ENCODE measurements at regions not wholly inside any gene's neighbourhood (a gene's known extent, or its start where the extent isn't known, plus 50 kb on each side); places are given as distances from the start of the nearest gene placed in this dataset.

GRCh38 chr4:27173280-27173679, 312.6 kb downstream of the STIM2 start:
- H3K36me3 Mint-ChIP-seq (ENCODE audit: low read depth), result no peaks in the 10 kb centered on the region
- intact Hi-C loops (cut with micrococcal nuclease), result no loop called here

GRCh38 chr4:27176400-27176799, 315.8 kb downstream of the STIM2 start:
- no peak for DNase-seq (ENCODE audit: low spot score)
- Mint-ChIP-seq H3K36me3 (ENCODE audit: low read depth) (no peaks in the 10 kb centered on the region), H3K4me3 (no peak overlapping the region), H3K4me1 (ENCODE audit: low read depth) (no peaks in the 10 kb centered on the region), H3K27me3 (ENCODE audit: insufficient read depth) (no peaks in the 10 kb centered on the region), H3K27ac (no peak overlapping the region), H3K9me3 (peaks cover 4% of the 10 kb centered on the region)
- intact Hi-C loops (cut with micrococcal nuclease), result no loop called here

More at GRCh38 chr4:27173280-27173679, 312.6 kb downstream of the STIM2 start:
- Mint-ChIP-seq H3K4me1 (ENCODE audit: low read depth) (no peaks in the 10 kb centered on the region), H3K4me3 (no peak overlapping the region), H3K27me3 (ENCODE audit: insufficient read depth) (no peaks in the 10 kb centered on the region), H3K27ac (no peak overlapping the region), H3K9me3 (peaks cover 4% of the 10 kb centered on the region)
- no peak for DNase-seq (ENCODE audit: low spot score)

GRCh38 chr4:27176881-27177280, 316.2 kb downstream of the STIM2 start:
- DNase-seq (ENCODE audit: low spot score), result no peak
- Mint-ChIP-seq H3K27me3 (ENCODE audit: insufficient read depth) (no peaks in the 10 kb centered on the region), H3K36me3 (ENCODE audit: low read depth) (no peaks in the 10 kb centered on the region), H3K27ac (no peak overlapping the region), H3K4me1 (ENCODE audit: low read depth) (no peaks in the 10 kb centered on the region), H3K9me3 (peaks cover 4% of the 10 kb centered on the region), H3K4me3 (no peak overlapping the region)
- intact Hi-C loops (cut with micrococcal nuclease), result no loop called here

- H3K36me3 Mint-ChIP-seq (ENCODE audit: low read depth), result no peaks in the 10 kb centered on the region
- H3K4me3 Mint-ChIP-seq, result no peak overlapping the region
- H3K4me1 Mint-ChIP-seq (ENCODE audit: low read depth), result no peaks in the 10 kb centered on the region
- peaks cover 4% of the 10 kb centered on the region for H3K9me3 Mint-ChIP-seq
- no peak for DNase-seq (ENCODE audit: low spot score)
- H3K27ac Mint-ChIP-seq, result no peak overlapping the region
- H3K27me3 Mint-ChIP-seq (ENCODE audit: insufficient read depth), result no peaks in the 10 kb centered on the region
- intact Hi-C loops (cut with micrococcal nuclease), result no loop called here
Measured at GRCh38 chr4:27178061-27178460, 317.4 kb downstream of the STIM2 start.

GRCh38 chr4:27181693-27182092, 321.1 kb downstream of the STIM2 start:
- Mint-ChIP-seq H3K27me3 (ENCODE audit: insufficient read depth) (no peaks in the 10 kb centered on the region), H3K9me3 (no peaks in the 10 kb centered on the region), H3K4me1 (ENCODE audit: low read depth) (no peaks in the 10 kb centered on the region), H3K27ac (no peak overlapping the region), H3K36me3 (ENCODE audit: low read depth) (no peaks in the 10 kb centered on the region), H3K4me3 (no peak overlapping the region)
- DNase-seq (ENCODE audit: low spot score), result no peak
- intact Hi-C loops (cut with micrococcal nuclease), result no loop called here

- H3K9me3 Mint-ChIP-seq, result no peaks in the 10 kb centered on the region
- H3K4me3 Mint-ChIP-seq, result no peak overlapping the region
- intact Hi-C loops (cut with micrococcal nuclease), result no loop called here
- H3K4me1 Mint-ChIP-seq (ENCODE audit: low read depth), result no peaks in the 10 kb centered on the region
- no peaks in the 10 kb centered on the region for H3K27me3 Mint-ChIP-seq (ENCODE audit: insufficient read depth)
- no peak overlapping the region for H3K27ac Mint-ChIP-seq
- H3K36me3 Mint-ChIP-seq (ENCODE audit: low read depth), result no peaks in the 10 kb centered on the region
- no peak for DNase-seq (ENCODE audit: low spot score)
Measured at GRCh38 chr4:27182211-27182610, 321.6 kb downstream of the STIM2 start.

- H3K4me3 Mint-ChIP-seq, result no peak overlapping the region
- no peak for DNase-seq (ENCODE audit: low spot score)
- H3K36me3 Mint-ChIP-seq (ENCODE audit: low read depth), result no peaks in the 10 kb centered on the region
- no peaks in the 10 kb centered on the region for H3K27me3 Mint-ChIP-seq (ENCODE audit: insufficient read depth)
- H3K9me3 Mint-ChIP-seq, result no peaks in the 10 kb centered on the region
- H3K4me1 Mint-ChIP-seq (ENCODE audit: low read depth), result no peaks in the 10 kb centered on the region
- no peak overlapping the region for H3K27ac Mint-ChIP-seq
- intact Hi-C loops (cut with micrococcal nuclease), result no loop called here
Measured at GRCh38 chr4:27184508-27185155, 324.0 kb downstream of the STIM2 start.

- no peak overlapping the region for H3K4me3 Mint-ChIP-seq
- H3K27me3 Mint-ChIP-seq (ENCODE audit: insufficient read depth), result no peaks in the 10 kb centered on the region
- no peaks in the 10 kb centered on the region for H3K9me3 Mint-ChIP-seq
- H3K4me1 Mint-ChIP-seq (ENCODE audit: low read depth), result no peaks in the 10 kb centered on the region
- H3K36me3 Mint-ChIP-seq (ENCODE audit: low read depth), result no peaks in the 10 kb centered on the region
- intact Hi-C loops (cut with micrococcal nuclease), result no loop called here
- no peak for DNase-seq (ENCODE audit: low spot score)
- no peak overlapping the region for H3K27ac Mint-ChIP-seq
Measured at GRCh38 chr4:27186710-27187109, 326.1 kb downstream of the STIM2 start.

- Mint-ChIP-seq H3K27ac (no peak overlapping the region), H3K36me3 (ENCODE audit: low read depth) (no peaks in the 10 kb centered on the region), H3K9me3 (no peaks in the 10 kb centered on the region), H3K27me3 (ENCODE audit: insufficient read depth) (no peaks in the 10 kb centered on the region), H3K4me3 (no peak overlapping the region), H3K4me1 (ENCODE audit: low read depth) (no peaks in the 10 kb centered on the region)
- no peak for DNase-seq (ENCODE audit: low spot score)
- intact Hi-C loops (cut with micrococcal nuclease), result no loop called here
Measured at GRCh38 chr4:27187786-27188185, 327.1 kb downstream of the STIM2 start.

- Mint-ChIP-seq H3K9me3 (no peaks in the 10 kb centered on the region), H3K27ac (no peak overlapping the region), H3K4me3 (no peak overlapping the region), H3K27me3 (ENCODE audit: insufficient read depth) (no peaks in the 10 kb centered on the region), H3K4me1 (ENCODE audit: low read depth) (no peaks in the 10 kb centered on the region), H3K36me3 (ENCODE audit: low read depth) (no peaks in the 10 kb centered on the region)
- DNase-seq (ENCODE audit: low spot score), result no peak
- intact Hi-C loops (cut with micrococcal nuclease), result no loop called here
Measured at GRCh38 chr4:27189683-27190082, 329.0 kb downstream of the STIM2 start.

- Mint-ChIP-seq H3K27ac (no peak overlapping the region), H3K36me3 (ENCODE audit: low read depth) (no peaks in the 10 kb centered on the region), H3K4me1 (ENCODE audit: low read depth) (no peaks in the 10 kb centered on the region), H3K9me3 (no peaks in the 10 kb centered on the region), H3K27me3 (ENCODE audit: insufficient read depth) (no peaks in the 10 kb centered on the region), H3K4me3 (no peak overlapping the region)
- no peak for DNase-seq (ENCODE audit: low spot score)
- intact Hi-C loops (cut with micrococcal nuclease), result no loop called here
Measured at GRCh38 chr4:27191592-27191991, 331.0 kb downstream of the STIM2 start.

GRCh38 chr4:27194599-27195176, 334.0 kb downstream of the STIM2 start:
- no peak overlapping the region for H3K4me3 Mint-ChIP-seq
- H3K27ac Mint-ChIP-seq, result no peak overlapping the region
- H3K4me1 Mint-ChIP-seq (ENCODE audit: low read depth), result no peaks in the 10 kb centered on the region
- intact Hi-C loops (cut with micrococcal nuclease), result no loop called here
- no peaks in the 10 kb centered on the region for H3K27me3 Mint-ChIP-seq (ENCODE audit: insufficient read depth)
- DNase-seq (ENCODE audit: low spot score), result no peak
- H3K36me3 Mint-ChIP-seq (ENCODE audit: low read depth), result no peaks in the 10 kb centered on the region
- H3K9me3 Mint-ChIP-seq, result no peaks in the 10 kb centered on the region

GRCh38 chr4:27198246-27198645, 337.6 kb downstream of the STIM2 start:
- no peaks in the 10 kb centered on the region for H3K9me3 Mint-ChIP-seq
- H3K27me3 Mint-ChIP-seq (ENCODE audit: insufficient read depth), result no peaks in the 10 kb centered on the region
- H3K4me1 Mint-ChIP-seq (ENCODE audit: low read depth), result no peaks in the 10 kb centered on the region
- H3K36me3 Mint-ChIP-seq (ENCODE audit: low read depth), result no peaks in the 10 kb centered on the region
- no peak overlapping the region for H3K27ac Mint-ChIP-seq
- intact Hi-C loops (cut with micrococcal nuclease), result no loop called here
- H3K4me3 Mint-ChIP-seq, result no peak overlapping the region
- no peak for DNase-seq (ENCODE audit: low spot score)

- DNase-seq (ENCODE audit: low spot score), result no peak
- no peak overlapping the region for H3K27ac Mint-ChIP-seq
- H3K27me3 Mint-ChIP-seq (ENCODE audit: insufficient read depth), result no peaks in the 10 kb centered on the region
- intact Hi-C loops (cut with micrococcal nuclease), result no loop called here
- no peaks in the 10 kb centered on the region for H3K4me1 Mint-ChIP-seq (ENCODE audit: low read depth)
- H3K36me3 Mint-ChIP-seq (ENCODE audit: low read depth), result no peaks in the 10 kb centered on the region
- H3K9me3 Mint-ChIP-seq, result no peaks in the 10 kb centered on the region
- H3K4me3 Mint-ChIP-seq, result no peak overlapping the region
Measured at GRCh38 chr4:27198971-27199370, 338.3 kb downstream of the STIM2 start.
